OCI-LY7 (cell line): ENCODE measurements at regions not wholly inside any gene's neighbourhood (a gene's known extent, or its start where the extent isn't known, plus 50 kb on each side); places are given as distances from the start of the nearest gene placed in this dataset.

ENCODE experiments used
- CTCF ChIP-seq: fragments of 200-600 bp; sonication (generic); conservative IDR thresholded peaks from 2 replicates; pipeline ENCODE4 v1.5.1; 2014; ENCODE audit warnings: mild to moderate bottlenecking, antibody characterized with exemption, low read length, moderate library complexity, mixed read lengths
- EZH2phosphoT487 ChIP-seq: fragments of 200-600 bp; sonication (generic); IDR thresholded peaks from 2 replicates; pipeline ENCODE4 v1.6.1; 2018; ENCODE audit warnings: low read depth, borderline replicate concordance, mild to moderate bottlenecking, mixed run types, antibody characterized with exemption, low read length, moderate library complexity, mixed read lengths

DNA sequence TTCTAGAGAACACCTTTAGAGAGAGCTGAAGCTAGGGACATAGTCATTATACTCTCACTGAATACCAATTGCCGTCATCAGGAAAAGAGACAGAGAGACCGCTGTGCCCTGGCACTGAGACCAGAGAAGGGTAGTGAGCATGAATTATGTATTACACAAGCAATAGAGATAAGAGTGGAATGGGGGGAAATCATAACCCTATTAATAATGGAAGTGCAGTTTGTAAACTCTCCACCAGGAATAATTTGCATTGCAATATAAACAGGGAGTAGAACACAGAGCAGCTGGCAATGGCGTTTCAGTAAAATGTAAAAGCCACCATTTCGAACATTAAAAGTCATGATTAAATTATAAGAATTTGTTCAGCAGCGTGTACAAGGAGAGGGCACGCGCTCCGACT lies 244.5 kb downstream of the MAFB start:
- TF ChIP-seq CTCF (no peak), EZH2phosphoT487 (no peak)
